ENCODE measurements at regions not wholly inside any gene's neighbourhood (a gene's known extent, or its start where the extent isn't known, plus 50 kb on each side); places are given as distances from the start of the nearest gene placed in this dataset.

GRCh38 chr15:53196242-53196641, 406.1 kb upstream of the ONECUT1 start:
- TF ChIP-seq CTCF (IDR thresholded peaks at IDR 0.05; ENCODE audit: low read depth, low read length) (no peak), EZH2phosphoT487 (IDR thresholded peaks at IDR 0.05; ENCODE audit: low read depth) (no peak)
